HG03175 (cell line): ENCODE measurements at regions not wholly inside any gene's neighbourhood (a gene's known extent, or its start where the extent isn't known, plus 50 kb on each side); places are given as distances from the start of the nearest gene placed in this dataset.

Experiments
- ATAC-seq: cut with Tn5 transposase; IDR thresholded peaks from one replicate; pipeline ENCODE4 v1.9.1; 2021; ENCODE audit warnings: mild to moderate bottlenecking, moderate library complexity; ENCODE audit not compliant: unreplicated experiment

GRCh38 chr11:43545610-43546009 lies 134.9 kb upstream of the HSD17B12 start:
- no peak for ATAC-seq

- ATAC-seq: no peak
Observed at GRCh38 chr11:43546561-43547429, 133.7 kb upstream of the HSD17B12 start.

- no peak for ATAC-seq
Observed at GRCh38 chr11:43547430-43547831, 133.1 kb upstream of the HSD17B12 start.

- ATAC-seq: no peak
Observed at GRCh38 chr11:43547889-43548381, 132.6 kb upstream of the HSD17B12 start.

GRCh38 chr11:43548916-43549315 lies 131.6 kb upstream of the HSD17B12 start:
- no peak for ATAC-seq

GRCh38 chr11:43549624-43550023 lies 130.9 kb upstream of the HSD17B12 start:
- no peak for ATAC-seq

- ATAC-seq: no peak
Observed at GRCh38 chr11:43550714-43551113, 129.8 kb upstream of the HSD17B12 start.

- no peak for ATAC-seq
Observed at GRCh38 chr11:43554148-43554473, 126.4 kb upstream of the HSD17B12 start.

- no peak for ATAC-seq
Observed at GRCh38 chr11:43555186-43555585, 125.4 kb upstream of the HSD17B12 start.

GRCh38 chr11:43555816-43556611 lies 124.5 kb upstream of the HSD17B12 start:
- no peak for ATAC-seq

GRCh38 chr11:43556612-43557375 lies 123.7 kb upstream of the HSD17B12 start:
- ATAC-seq: no peak

- no peak for ATAC-seq
Observed at GRCh38 chr11:43557553-43558110, 122.9 kb upstream of the HSD17B12 start.

- ATAC-seq: no peak
Observed at GRCh38 chr11:43558146-43558545, 122.4 kb upstream of the HSD17B12 start.

- no peak for ATAC-seq
Observed at GRCh38 chr11:43558556-43559127, 121.9 kb upstream of the HSD17B12 start.

GRCh38 chr11:43561832-43562231 lies 118.7 kb upstream of the HSD17B12 start:
- no peak for ATAC-seq

- ATAC-seq: peak; percentile 62
Observed at GRCh38 chr11:43567396-43567975, 113.1 kb upstream of the HSD17B12 start.

- peak; percentile 40 for ATAC-seq
Observed at GRCh38 chr11:43573233-43573632, 107.3 kb upstream of the HSD17B12 start.

- ATAC-seq: no peak
Observed at GRCh38 chr11:43573873-43574272, 106.7 kb upstream of the HSD17B12 start.

GRCh38 chr11:43574411-43574810 lies 106.1 kb upstream of the HSD17B12 start:
- ATAC-seq: no peak
